ENCODE measurements at regions not wholly inside any gene's neighbourhood (a gene's known extent, or its start where the extent isn't known, plus 50 kb on each side); places are given as distances from the start of the nearest gene placed in this dataset.

GRCh38 chr4:74627093-74627492 lies 167.2 kb downstream of the BTC start:
- Mint-ChIP-seq H3K36me3 (ENCODE audit: low read depth) (no peaks in the 10 kb centered on the region), H3K4me3 (no peak overlapping the region), H3K27ac (no peak overlapping the region), H3K9me3 (no peaks in the 10 kb centered on the region), H3K4me1 (no peaks in the 10 kb centered on the region), H3K27me3 (ENCODE audit: low read depth, poor library complexity) (no peaks in the 10 kb centered on the region)
- no peak for DNase-seq
- TF ChIP-seq CTCF (IDR thresholded peaks at IDR 0.05): no peak

GRCh38 chr4:74627504-74627903 lies 166.8 kb downstream of the BTC start:
- TF ChIP-seq CTCF (IDR thresholded peaks at IDR 0.05): no peak
- no peak for DNase-seq
- no peak overlapping the region for H3K4me3 Mint-ChIP-seq
- no peaks in the 10 kb centered on the region for H3K27me3 Mint-ChIP-seq (ENCODE audit: low read depth, poor library complexity)
- H3K27ac Mint-ChIP-seq: no peak overlapping the region
- no peaks in the 10 kb centered on the region for H3K4me1 Mint-ChIP-seq
- H3K9me3 Mint-ChIP-seq: no peaks in the 10 kb centered on the region
- no peaks in the 10 kb centered on the region for H3K36me3 Mint-ChIP-seq (ENCODE audit: low read depth)

- H3K9me3 Mint-ChIP-seq: no peaks in the 10 kb centered on the region
- no peaks in the 10 kb centered on the region for H3K4me1 Mint-ChIP-seq
- H3K36me3 Mint-ChIP-seq (ENCODE audit: low read depth): no peaks in the 10 kb centered on the region
- no peaks in the 10 kb centered on the region for H3K27me3 Mint-ChIP-seq (ENCODE audit: low read depth, poor library complexity)
- H3K27ac Mint-ChIP-seq: no peak overlapping the region
- no peak for DNase-seq
- TF ChIP-seq CTCF (IDR thresholded peaks at IDR 0.05): no peak
- no peak overlapping the region for H3K4me3 Mint-ChIP-seq
These were observed 165.3 kb downstream of the BTC start for GRCh38 chr4:74628852-74629620.

GRCh38 chr4:74630551-74630950 lies 163.8 kb downstream of the BTC start:
- no peak overlapping the region for H3K4me3 Mint-ChIP-seq
- H3K4me1 Mint-ChIP-seq: no peaks in the 10 kb centered on the region
- no peak for TF ChIP-seq CTCF (IDR thresholded peaks at IDR 0.05)
- no peak overlapping the region for H3K27ac Mint-ChIP-seq
- no peaks in the 10 kb centered on the region for H3K36me3 Mint-ChIP-seq (ENCODE audit: low read depth)
- no peaks in the 10 kb centered on the region for H3K27me3 Mint-ChIP-seq (ENCODE audit: low read depth, poor library complexity)
- DNase-seq: no peak
- H3K9me3 Mint-ChIP-seq: no peaks in the 10 kb centered on the region

- H3K9me3 Mint-ChIP-seq: no peaks in the 10 kb centered on the region
- H3K4me1 Mint-ChIP-seq: no peaks in the 10 kb centered on the region
- no peak for DNase-seq
- no peak overlapping the region for H3K27ac Mint-ChIP-seq
- peaks cover 3% of the 10 kb centered on the region for H3K27me3 Mint-ChIP-seq (ENCODE audit: low read depth, poor library complexity)
- no peak overlapping the region for H3K4me3 Mint-ChIP-seq
- no peaks in the 10 kb centered on the region for H3K36me3 Mint-ChIP-seq (ENCODE audit: low read depth)
- TF ChIP-seq CTCF (IDR thresholded peaks at IDR 0.05): no peak
These were observed 163.0 kb downstream of the BTC start for GRCh38 chr4:74631338-74631737.

GRCh38 chr4:74631988-74632387 lies 162.3 kb downstream of the BTC start:
- H3K4me3 Mint-ChIP-seq: no peak overlapping the region
- no peak for DNase-seq
- H3K27ac Mint-ChIP-seq: no peak overlapping the region
- H3K4me1 Mint-ChIP-seq: no peaks in the 10 kb centered on the region
- H3K9me3 Mint-ChIP-seq: no peaks in the 10 kb centered on the region
- H3K27me3 Mint-ChIP-seq (ENCODE audit: low read depth, poor library complexity): peaks cover 3% of the 10 kb centered on the region
- H3K36me3 Mint-ChIP-seq (ENCODE audit: low read depth): no peaks in the 10 kb centered on the region
- TF ChIP-seq CTCF (IDR thresholded peaks at IDR 0.05): no peak
